HFFc6 (cell line): ENCODE measurements at regions not wholly inside any gene's neighbourhood (a gene's known extent, or its start where the extent isn't known, plus 50 kb on each side); places are given as distances from the start of the nearest gene placed in this dataset.

Source experiments
- DNase-seq: peaks from one replicate; pipeline ENCODE4 v3.0.0-alpha.2; 2018
- H3K27ac Mint-ChIP-seq: 2 replicates; pipeline ENCODE4 v1.8.0; 2020; ENCODE audit warnings: mild to moderate bottlenecking, mixed read lengths
- H3K27me3 Mint-ChIP-seq: 2 replicates; pipeline ENCODE4 v1.8.0; 2021; ENCODE audit warnings: mild to moderate bottlenecking, moderate library complexity, mixed read lengths; ENCODE audit not compliant: insufficient read depth
- H3K36me3 Mint-ChIP-seq: 2 replicates; pipeline ENCODE4 v1.8.0; 2021; ENCODE audit warnings: low read depth, mixed read lengths
- H3K4me1 Mint-ChIP-seq: 2 replicates; pipeline ENCODE4 v1.8.0; 2020; ENCODE audit warnings: low read depth, mixed read lengths
- H3K4me3 Mint-ChIP-seq: 2 replicates; pipeline ENCODE4 v1.8.0; 2020; ENCODE audit warnings: mild to moderate bottlenecking, moderate library complexity, mixed read lengths
- H3K9me3 Mint-ChIP-seq: 2 replicates; pipeline ENCODE4 v1.8.0; 2020; ENCODE audit warnings: mild to moderate bottlenecking, mixed read lengths
- TF ChIP-seq, protein P1 (sequence below): fragments of 200-600 bp; sonication (generic); IDR thresholded peaks from 2 replicates; pipeline ENCODE4 v1.5.0; 2021; ENCODE audit warnings: antibody characterized with exemption, mild to moderate bottlenecking

DNA sequence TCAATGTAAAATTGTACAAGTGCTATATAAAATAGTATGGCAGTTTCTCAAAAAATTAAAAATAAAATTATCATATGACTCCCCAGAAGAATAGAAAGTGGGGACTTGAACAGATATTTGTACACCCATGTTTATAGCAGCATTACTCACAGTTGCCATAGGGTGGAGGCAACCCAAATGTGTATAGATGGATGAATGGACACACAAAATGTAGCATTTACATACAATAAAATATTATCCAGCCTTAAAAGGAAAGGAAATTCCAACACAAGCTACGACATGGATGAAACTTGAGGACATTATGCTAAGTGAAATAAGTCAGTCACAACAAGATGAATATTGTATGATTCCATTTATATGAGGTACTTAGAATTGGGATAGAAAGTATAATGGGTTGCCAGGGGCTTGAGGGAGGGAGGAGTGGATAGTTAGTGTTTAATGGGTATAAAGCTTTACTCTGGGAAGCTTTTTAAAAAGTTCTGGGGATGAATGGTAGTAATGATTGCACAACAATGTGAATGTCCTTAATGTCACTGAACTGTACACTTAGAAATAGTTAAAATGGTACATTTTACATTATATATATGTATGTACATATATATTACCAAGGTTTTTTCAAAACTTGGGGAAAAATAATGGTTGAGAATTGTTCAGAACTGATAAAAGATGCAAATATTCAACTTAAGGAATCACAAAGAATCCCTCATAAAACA, 53.0 kb upstream of the ADORA3 start:
- Mint-ChIP-seq H3K36me3 (no peaks in the 10 kb centered on the region), H3K4me3 (no peak overlapping the region), H3K27ac (no peak overlapping the region), H3K27me3 (peaks cover 1% of the 10 kb centered on the region; the same call in 1 of the 2 replicates), H3K4me1 (peaks cover 65% of the 10 kb centered on the region), H3K9me3 (no peaks in the 10 kb centered on the region)
- TF ChIP-seq, protein P1, sequence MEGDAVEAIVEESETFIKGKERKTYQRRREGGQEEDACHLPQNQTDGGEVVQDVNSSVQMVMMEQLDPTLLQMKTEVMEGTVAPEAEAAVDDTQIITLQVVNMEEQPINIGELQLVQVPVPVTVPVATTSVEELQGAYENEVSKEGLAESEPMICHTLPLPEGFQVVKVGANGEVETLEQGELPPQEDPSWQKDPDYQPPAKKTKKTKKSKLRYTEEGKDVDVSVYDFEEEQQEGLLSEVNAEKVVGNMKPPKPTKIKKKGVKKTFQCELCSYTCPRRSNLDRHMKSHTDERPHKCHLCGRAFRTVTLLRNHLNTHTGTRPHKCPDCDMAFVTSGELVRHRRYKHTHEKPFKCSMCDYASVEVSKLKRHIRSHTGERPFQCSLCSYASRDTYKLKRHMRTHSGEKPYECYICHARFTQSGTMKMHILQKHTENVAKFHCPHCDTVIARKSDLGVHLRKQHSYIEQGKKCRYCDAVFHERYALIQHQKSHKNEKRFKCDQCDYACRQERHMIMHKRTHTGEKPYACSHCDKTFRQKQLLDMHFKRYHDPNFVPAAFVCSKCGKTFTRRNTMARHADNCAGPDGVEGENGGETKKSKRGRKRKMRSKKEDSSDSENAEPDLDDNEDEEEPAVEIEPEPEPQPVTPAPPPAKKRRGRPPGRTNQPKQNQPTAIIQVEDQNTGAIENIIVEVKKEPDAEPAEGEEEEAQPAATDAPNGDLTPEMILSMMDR: no peak
- no peak for DNase-seq

DNA sequence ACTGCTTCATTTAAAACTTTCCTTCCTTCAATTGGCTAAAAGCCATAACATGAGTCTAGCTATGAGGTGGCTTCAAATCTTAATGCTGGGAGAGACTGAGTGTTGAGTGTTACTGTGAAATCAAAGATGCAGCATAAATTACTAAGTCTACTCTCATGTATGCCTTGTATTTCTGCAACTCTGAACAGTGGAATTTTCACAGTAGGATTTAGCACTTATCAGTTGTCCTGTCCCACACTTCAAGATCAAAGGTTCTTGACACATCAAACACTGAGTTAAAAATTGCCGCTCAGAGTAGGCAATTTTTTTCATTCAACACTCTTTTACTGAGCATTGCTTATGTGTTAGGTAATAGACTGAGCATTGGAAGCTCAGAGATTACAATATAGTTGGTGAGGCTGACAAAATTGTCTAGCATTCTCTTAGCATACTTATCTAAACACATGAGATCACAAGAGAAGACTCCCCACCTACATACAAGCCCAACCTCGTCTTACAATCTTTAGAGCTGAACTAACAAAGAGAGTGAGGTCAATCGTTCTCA, 56.4 kb upstream of the ADORA3 start:
- peak; percentile 72 for DNase-seq
- Mint-ChIP-seq H3K36me3 (no peaks in the 10 kb centered on the region), H3K9me3 (no peaks in the 10 kb centered on the region), H3K4me1 (peaks cover 53% of the 10 kb centered on the region), H3K27me3 (peaks cover 1% of the 10 kb centered on the region; the same call in 1 of the 2 replicates), H3K27ac (peak overlapping the region; percentile 77), H3K4me3 (peak overlapping the region; percentile 35)
- TF ChIP-seq, protein P1: no peak

- Mint-ChIP-seq H3K27me3 (peaks cover 1% of the 10 kb centered on the region; the same call in 1 of the 2 replicates), H3K9me3 (no peaks in the 10 kb centered on the region), H3K36me3 (no peaks in the 10 kb centered on the region), H3K4me3 (no peak overlapping the region), H3K27ac (no peak overlapping the region), H3K4me1 (peaks cover 60% of the 10 kb centered on the region)
- TF ChIP-seq, protein P1: no peak
- no peak for DNase-seq
Observed at GRCh38 chr1:111561328-111561727, 57.9 kb upstream of the ADORA3 start.

- H3K27me3 Mint-ChIP-seq: no peaks in the 10 kb centered on the region
- H3K4me1 Mint-ChIP-seq: peaks cover 74% of the 10 kb centered on the region
- TF ChIP-seq, protein P1: no peak
- peak overlapping the region; percentile 92 for H3K27ac Mint-ChIP-seq
- no peaks in the 10 kb centered on the region for H3K9me3 Mint-ChIP-seq
- peak; percentile 69 for DNase-seq
- peak overlapping the region; percentile 59 for H3K4me3 Mint-ChIP-seq
- no peaks in the 10 kb centered on the region for H3K36me3 Mint-ChIP-seq
Observed at GRCh38 chr1:111563619-111564018, 56.0 kb upstream of the RAP1A start.

DNA sequence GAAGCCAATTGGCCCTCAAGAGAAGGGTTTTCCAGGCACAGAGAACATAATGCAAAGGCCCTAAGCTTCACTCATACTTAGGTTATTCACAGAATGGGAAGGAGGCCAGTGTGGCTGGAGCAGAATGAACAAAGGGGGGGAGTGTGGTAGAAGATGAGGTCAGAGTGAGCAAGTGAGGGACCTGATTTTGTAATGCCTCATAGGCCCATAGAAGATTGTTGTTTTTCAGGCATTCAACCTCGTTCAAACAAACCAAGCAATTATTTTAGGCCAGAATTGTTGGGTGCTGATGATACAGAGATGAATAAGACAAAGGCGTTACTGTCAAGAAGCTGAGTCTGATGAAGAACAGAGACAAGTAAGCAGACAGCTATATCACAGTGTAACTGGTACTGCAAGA, 54.5 kb upstream of the RAP1A start:
- peak; percentile 91 for DNase-seq
- TF ChIP-seq, protein P1: no peak
- Mint-ChIP-seq H3K4me1 (peaks cover 64% of the 10 kb centered on the region), H3K4me3 (peak overlapping the region; percentile 29; the same call in 1 of the 2 replicates), H3K27ac (peak overlapping the region; percentile 84), H3K9me3 (no peaks in the 10 kb centered on the region), H3K36me3 (no peaks in the 10 kb centered on the region), H3K27me3 (no peaks in the 10 kb centered on the region)
